Activated T-cell treated with anti-CD3 and anti-CD28 coated beads for 1 hour (primary cell): ENCODE measurements at regions not wholly inside any gene's neighbourhood (a gene's known extent, or its start where the extent isn't known, plus 50 kb on each side); places are given as distances from the start of the nearest gene placed in this dataset.
"Not testable (repeated sequence)": the region's sequence is repeated elsewhere in the genome, so short reads cannot be mapped to it uniquely, and the experiment has no call there.

Source experiments
- DNase-seq: peaks from one replicate; pipeline ENCODE4 v3.0.0-alpha.2; 2020; ENCODE audit warnings: low read depth

DNA sequence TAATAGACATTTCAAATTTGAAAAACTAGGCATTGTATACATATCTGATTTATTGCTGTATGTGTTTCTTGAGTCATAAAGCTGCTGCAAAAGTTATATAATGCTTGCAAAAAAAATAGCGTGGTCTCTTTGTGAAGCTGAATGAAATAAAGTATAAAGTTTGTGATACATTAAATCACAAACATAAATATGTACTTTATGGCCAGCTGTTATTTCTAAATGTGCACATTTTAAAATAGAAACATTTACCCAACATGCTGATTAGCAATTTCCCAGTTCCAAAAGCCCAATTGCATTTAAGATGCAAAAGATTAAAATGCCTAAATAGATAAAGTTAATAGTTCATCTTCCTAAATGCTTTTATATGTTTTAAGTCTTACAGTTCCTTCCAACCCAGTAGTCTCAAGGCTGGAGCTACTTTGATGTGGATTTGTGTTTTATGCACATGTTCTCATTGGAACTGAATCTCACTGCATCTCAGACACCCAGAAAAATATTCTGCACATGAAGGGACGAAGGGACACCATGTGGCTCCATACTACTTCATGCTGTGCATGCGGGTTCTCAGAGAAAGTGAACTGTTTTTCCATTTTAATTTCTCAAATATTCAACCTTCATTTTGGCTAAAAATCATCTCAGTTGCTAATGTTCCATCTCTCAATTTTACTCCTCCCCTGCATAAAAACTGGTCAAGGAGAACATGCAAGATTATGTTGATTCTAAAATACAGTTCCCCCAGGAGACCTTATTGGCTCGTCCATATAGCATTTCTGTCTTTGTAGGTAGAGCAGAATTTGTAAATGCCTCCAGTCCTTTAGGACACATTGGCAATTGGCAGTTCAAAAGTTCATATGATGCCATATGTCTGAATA, 304.6 kb downstream of the MTX2 start:
- no peak for DNase-seq

DNA sequence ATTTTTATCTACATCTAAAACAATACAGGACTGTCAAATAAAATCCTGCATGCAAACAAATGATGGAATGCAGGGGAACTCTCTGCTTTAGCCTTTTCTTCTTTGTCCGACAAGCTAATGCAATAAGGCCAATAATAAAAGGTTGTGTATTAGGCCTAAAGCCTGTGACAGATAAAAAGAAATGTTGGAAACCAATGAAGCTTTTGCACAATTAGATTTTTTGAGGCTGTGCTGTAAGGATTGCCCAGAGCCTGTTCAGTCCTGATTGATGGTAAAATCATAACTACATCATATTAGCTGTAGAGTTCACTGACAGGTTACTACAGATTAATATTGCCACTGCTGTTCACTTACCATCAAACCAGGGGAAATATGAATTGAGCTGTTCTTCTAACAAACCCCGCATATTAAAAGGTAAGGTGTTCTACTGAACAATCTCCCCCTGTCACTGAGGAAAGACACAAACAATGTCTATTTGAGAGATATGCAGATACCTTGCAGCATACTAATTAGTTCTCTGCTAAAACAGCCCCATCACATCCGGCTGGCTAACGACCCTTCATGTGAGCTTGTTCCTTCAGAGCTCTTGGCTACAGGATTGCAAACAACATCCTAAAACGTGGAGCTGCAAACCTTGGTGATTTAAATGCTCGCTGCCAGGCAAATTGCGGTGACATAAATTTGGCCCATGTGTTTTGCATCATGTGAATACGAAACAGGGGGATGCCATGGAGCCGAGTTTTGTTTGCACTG, 305.4 kb downstream of the MTX2 start:
- no peak for DNase-seq

DNA sequence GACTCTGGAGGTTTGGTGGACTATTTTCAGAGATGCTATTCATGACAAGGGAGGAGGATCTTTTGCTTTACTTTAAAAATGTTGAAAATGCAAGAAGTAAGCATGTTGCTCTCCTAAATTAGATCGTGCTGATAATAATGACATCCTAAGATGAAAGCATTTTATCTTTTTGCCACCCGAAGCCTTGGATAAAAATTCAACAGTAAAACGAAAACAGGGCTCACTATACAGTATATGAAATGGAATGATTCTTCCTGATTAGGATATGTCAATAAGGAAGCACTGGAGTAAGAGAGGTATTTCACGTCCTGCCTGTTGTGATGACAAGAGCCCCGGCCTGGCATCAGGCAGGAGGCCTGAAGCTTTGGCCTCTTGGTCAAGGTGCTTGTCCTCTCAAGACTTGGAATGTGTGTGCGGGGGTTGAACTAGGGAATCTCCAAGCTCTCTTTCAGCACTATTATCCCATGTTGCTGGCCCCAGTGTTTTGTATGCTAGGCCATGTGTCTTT, 306.0 kb downstream of the MTX2 start:
- DNase-seq: no peak

DNA sequence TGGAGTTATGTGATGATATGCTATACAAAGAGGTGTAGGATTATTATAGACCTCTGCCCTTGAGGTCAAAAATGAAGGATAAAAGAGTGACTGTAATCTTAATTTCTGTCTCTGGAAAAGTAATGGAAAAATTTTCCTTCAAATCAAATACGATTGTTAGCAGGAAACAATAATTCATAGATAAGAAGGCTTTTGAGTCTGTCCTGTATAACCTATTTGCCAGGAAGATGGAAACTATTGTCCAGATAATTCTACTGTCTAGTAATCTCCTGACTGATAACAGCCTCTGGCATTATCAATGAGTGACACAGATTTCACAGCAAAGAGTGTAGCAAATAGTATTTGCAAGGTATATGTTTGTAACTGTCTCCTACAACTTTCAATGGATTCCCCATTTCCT, 307.8 kb downstream of the MTX2 start:
- no peak for DNase-seq

DNA sequence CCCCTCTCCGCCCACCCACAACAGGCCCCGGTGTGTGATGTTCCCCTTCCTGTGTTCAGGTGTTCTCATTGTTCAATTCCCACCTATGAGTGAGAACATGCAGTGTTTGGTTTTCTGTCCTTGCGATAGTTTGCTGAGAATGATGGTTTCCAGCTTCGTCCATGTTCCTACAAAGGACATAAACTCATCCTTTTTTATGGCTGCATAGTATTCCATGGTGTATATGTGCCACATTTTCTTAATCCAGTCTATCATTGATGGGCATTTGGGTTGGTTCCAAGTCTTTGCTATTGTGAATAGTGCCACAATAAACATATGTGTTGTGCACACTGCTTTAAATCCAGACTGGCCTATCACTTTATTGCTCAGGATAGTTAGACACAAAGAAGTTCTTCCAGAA, 309.1 kb downstream of the MTX2 start:
- DNase-seq: not testable (repeated sequence)

DNA sequence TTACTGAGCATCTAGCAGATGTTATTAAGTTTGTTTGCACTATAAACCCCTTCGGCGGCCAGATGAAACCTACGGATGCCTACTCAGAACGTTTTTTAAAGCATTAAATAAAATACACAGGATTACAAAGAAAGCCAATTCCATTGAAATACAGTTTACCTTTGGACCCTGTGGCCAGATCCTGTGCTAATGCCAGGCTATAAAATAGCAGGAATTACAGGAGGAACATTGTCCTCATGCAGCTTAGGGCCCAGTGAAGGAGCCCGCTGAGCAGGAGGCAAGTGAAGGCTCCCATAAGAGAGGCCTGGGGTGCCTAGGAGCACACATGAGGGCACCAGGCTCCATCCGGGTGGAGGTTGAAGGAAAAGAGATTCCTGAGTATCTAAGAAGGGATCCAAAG, 310.4 kb downstream of the MTX2 start:
- no peak for DNase-seq

DNA sequence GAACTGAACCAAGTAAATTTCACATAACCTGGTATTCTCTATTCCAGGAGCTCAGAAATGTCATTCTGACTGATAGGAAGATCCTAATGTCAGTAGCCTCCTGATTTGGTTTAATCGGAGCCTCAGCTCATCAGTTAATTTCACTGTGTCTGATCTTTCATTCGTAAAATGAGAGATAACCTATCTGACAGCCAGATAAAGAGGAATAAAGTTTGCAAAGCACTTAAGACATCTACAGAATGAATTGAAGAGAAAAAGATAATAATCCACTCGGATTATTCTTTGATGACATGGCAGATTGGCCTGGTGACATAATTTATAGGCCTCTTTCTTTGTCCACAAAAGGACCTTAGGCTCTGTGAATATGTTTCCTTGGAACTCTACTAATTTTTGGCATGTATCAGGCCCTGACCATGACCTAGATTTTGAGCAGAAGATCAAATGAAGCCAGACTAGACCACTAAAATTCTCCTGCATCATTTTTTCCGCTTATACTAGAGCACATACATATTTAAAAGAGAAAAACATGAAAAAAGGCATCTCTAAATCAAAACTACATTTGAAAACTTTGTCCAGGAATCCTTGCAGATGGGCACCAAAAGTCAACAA, 312.4 kb downstream of the MTX2 start:
- no peak for DNase-seq

DNA sequence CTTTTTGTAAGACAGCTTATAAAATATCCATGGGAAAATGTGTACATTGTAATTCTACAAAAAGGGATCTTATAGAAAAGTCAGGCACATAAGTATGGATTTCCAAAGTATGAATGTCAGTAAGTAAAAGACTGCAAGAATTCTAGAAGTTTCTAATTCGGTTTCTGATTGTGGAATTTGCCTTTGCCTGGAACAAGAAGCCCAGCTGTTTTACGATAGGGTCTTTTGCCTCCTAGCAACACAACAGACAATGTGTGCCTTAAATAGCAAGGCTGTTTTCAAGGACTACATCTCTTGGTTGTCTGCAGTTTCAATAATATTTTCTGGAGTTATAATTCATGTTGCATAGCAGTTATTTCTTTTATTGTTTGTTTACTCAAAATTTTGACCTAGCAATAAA, 312.9 kb downstream of the MTX2 start:
- DNase-seq: no peak

DNA sequence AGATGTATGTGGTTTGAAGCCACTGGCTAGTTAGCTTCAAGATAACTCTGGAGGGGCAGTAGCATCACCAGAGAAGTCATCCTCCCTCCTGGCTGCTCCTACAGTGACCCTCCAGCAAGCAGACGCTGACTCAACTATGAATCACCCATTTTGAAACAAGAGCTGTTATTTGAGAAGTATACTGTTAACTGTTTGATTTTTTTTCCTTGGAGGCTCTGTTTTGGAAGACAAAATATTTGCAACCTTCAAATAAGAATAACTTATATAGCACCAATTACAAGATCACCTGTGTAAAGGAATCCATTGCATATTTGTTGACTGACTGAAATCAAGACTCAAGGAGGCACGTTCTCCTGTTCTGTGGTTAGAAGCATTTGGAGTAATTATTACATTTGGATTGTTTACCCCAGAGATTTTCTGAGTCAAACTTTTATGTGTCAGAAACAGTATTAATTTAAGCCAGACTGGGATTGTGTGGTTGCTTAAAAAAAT, 313.8 kb downstream of the MTX2 start:
- DNase-seq: no peak

DNA sequence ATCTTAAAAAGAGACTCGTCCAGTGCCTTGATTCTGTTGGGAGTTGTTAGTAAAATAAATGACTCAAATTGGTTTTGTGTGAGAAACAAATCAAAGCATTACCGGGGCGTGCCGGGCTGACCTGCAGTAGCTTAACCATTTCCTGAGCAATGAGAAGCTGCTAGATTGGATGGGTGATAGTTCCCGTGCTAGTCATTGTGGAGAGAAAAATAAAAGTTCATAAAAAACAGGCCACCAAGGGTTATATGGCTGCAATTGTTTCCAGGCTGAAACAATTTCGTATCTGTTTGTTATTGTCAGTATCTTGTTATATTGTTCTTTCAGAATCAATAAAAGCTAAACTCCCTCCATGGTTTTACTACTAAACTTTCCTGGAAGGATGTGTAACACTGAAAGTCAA, 314.4 kb downstream of the MTX2 start:
- DNase-seq: no peak

DNA sequence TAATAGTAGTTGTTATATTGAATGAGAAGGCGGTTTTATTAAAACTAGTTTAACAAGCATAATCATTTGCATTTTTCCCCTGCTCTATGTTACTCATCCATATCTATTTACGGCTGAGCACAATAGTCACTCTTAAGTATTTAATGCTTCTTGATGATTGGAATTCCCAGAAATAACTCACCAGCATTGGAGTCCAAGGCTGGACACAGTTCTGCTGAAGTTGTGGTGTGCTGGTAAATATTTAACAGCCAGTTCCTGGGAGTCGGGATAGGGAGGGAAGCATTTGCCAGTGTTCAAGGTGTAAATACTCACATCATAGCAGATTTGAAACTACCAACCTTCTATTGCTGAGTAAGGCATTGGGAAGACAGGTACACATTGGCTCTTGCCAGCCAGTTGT, 315.1 kb downstream of the MTX2 start:
- DNase-seq: no peak

DNA sequence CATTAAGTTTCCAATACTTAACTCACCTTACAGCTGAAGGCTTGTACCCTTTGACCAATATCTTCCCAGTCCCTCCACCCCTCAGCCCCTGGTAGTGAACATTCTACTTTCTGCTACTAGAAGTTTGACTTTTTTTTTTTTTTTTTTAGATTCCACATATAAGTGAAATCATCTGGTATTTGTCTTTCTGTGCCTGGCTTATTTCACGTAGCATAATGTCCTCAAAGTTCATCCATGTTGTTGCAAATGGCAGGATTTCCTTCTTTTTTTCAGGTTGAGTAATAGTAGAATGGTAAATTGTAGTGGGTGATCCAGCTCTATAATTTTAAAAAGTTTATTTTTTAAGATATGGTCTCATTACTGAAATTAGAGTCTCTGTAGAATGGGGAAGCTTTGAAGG, 316.0 kb downstream of the MTX2 start:
- no peak for DNase-seq

DNA sequence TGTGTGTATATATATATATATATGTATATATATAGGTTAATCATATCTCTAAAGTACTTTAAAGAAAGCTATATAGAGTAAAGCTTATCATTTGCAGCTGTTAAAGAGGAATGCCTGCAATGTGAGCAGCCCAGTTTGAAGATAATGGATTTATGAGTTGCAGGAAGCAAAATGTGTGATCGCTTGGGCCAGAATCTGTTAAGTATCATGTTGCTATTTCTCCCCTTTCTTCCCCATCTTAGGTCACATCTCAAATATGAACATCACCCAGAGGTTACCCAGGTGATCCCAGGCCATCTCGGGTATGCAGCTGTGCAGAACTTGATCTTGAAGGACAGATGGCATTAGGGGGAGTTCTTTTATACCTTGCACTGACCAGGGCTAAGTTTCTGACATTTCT, 316.5 kb downstream of the MTX2 start:
- DNase-seq: no peak

DNA sequence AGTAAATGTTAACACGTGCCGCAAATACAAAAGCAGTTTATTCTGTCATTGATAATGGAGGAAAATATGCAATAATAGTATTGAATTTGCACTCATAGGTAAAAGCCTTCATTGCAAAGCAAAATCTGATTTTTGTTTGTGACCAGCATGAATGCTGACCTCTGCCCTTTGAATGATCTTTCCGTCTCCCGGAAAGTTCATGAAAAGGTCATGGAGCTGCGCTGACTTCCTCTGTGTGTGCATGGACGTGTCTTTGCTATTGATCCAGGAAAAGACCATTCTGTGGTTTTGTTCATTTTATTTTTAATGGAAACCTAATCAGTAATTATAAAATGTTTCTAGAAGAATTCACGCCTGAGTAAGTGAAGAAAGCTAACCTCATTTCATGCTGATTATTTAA, 320.0 kb downstream of the MTX2 start:
- DNase-seq: no peak

DNA sequence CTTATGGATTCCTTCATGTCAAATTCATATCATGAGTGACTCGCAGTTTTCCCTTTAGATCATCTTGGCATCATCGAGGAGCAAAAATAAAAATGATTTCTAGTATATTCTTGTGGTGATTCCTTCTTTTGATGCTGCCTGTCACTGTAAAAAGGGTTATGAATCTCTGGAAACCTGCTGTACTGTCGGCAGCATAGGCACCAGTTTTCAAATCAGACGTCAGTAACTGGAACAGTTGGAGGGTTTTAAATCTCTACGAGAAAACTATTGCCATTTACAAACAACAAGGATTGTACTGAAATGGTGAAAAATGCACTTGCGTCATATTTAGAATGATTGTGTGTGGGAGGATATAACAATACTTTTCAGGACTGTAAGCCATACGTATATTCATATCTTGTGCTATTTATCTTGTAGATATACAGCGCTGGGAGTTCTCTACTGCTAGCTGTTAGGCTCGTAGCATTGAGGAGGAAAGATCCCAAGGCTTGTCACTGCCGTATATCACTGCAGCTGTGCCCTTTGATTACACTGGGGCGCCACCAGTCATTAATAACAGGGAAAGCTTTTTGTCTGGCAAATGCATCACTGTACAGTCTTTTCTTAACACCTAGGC, 320.7 kb downstream of the MTX2 start:
- no peak for DNase-seq

DNA sequence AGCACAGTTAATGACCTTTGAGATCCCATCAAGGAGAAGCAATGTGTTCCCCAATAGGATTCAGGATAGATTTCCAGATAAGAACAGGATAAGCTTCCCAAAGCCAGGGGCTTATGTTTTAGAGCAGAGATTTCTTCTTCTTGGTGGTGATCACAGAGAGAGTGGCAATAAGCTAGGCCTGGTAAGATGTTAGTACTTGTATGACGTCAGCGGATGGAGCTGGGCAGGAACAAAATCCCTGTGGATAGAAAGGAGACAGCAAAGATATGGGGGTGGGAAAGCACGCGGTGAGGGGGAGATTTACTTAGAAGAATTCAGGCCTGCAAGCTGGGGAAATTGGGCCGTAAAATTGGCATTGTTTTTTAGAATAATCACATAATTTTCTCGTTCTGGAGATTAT, 323.0 kb downstream of the MTX2 start:
- DNase-seq: no peak

DNA sequence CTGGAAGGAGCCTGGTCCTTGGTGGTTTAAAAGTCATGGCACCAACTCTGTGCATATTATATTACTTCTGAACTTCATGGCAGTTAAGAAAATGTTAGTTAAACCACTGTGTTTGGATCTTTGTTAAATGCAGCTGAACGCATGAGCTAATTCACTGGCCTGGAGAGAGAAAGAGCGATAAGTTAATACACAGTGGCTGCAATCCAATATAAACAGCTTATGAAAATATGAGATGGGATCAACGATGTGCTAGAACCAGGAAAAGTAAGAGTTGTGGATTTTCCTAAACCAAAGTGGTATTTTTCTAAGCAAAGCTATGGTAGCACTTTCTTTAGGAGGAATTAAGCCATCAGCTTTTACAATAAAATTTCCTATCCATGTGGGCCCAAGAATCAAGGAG, 326.7 kb downstream of the MTX2 start:
- no peak for DNase-seq

DNA sequence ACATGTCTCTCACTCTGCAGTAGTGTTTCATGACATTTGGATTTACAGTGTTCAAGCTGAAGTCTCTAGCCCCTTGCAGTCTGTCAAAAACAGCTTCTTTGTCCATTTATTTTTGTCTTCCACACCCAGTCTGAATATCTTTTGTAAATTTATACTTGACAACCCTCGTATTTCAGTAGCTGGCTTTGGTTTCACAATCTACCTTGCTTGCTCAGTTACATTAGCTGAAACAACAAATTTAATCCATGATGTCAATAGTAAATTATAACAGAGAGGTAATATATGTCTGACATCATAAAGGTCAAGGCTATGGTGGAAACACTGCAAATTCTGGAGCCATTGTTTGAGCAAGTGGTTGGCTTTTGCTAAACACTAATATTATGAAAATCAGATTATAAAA, 328.7 kb downstream of the MTX2 start:
- DNase-seq: no peak

DNA sequence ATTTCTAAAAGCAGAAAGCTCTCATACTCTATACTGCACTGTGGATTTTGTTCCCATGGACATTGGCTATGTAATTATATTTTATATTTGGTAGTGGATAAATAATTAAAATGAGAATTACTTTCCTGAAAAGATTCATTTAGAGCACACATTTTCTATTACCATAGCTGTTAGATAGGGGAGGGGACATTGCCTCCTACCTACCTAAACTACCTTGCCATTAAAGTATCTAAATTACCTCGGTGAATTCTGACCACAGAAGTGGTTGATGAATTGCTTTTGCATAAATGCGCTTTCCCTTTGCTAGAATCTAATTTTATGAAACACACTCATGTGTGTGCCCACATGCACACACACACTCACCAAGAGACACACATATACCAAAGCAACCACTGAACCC, 329.1 kb downstream of the MTX2 start:
- DNase-seq: no peak

DNA sequence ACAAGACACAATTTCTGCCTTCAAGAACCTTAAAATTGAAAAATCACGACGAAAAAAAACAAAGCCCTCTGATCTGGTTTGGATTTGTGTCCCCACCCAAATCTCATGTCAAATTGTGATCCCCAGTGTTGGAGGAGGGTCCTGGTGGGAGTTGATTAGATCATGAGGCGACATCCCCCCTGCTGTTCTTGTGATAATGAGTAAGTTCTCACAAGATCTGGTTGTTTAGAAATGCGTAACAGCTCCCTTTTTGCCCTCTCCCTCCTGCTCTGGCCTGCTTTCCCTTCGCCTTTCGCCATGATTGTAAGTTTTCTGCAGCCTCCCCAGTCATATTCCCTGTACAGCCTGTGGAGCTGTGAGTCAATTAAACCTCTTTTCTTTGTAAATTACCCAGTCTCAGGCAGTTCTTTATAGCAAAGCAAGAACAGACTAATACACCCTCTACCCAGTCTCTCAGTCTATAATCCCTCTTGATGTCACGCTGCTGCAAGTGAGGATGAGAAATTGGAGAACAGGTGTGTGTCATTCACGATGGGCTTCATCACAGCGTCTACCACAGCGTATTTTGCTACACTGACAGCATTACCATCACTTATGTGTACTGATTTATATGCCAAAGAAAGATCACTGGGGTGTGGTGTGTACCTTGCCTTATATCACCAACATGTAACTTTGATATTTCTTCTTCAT, 330.7 kb downstream of the MTX2 start:
- DNase-seq: no peak

DNA sequence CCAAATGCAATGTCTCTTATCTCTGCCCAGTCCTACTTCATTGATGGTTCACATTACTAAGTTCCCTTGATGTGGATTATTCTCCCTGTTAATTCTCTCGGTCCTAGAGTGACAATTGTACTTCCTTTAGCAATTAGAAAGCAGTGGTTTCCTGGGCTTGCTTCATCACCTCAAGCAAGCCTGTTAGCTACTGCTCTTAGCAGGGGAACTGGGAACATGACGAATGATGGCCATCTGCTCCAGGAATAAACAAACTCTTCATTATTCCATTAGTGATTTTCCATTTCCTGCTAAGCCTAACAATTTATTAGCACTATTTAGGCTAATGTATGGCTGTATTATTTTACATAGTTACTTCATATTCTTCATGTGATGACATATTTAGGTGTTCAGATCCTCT, 331.8 kb downstream of the MTX2 start:
- DNase-seq: no peak

DNA sequence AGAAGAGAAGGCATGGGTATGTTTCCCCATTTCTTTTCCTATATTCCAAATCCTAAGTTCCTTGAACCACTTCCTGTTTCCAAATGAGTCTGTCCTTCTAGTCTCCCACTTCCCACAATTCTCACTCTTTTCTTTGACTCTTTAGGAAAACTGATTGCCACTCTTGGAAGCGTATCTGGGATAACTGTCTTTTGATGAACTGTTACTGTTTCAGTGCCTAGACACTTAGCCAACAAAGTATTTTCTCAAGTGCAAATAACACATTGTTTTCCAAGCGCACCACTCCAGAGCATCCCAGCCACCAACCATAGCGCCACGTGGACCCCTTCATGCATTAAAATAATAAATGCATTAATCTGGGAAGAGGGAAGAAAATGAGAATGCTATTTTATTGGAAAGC, 342.8 kb downstream of the MTX2 start:
- DNase-seq: no peak
